ENCODE measurements at regions not wholly inside any gene's neighbourhood (a gene's known extent, or its start where the extent isn't known, plus 50 kb on each side); places are given as distances from the start of the nearest gene placed in this dataset.

DNA sequence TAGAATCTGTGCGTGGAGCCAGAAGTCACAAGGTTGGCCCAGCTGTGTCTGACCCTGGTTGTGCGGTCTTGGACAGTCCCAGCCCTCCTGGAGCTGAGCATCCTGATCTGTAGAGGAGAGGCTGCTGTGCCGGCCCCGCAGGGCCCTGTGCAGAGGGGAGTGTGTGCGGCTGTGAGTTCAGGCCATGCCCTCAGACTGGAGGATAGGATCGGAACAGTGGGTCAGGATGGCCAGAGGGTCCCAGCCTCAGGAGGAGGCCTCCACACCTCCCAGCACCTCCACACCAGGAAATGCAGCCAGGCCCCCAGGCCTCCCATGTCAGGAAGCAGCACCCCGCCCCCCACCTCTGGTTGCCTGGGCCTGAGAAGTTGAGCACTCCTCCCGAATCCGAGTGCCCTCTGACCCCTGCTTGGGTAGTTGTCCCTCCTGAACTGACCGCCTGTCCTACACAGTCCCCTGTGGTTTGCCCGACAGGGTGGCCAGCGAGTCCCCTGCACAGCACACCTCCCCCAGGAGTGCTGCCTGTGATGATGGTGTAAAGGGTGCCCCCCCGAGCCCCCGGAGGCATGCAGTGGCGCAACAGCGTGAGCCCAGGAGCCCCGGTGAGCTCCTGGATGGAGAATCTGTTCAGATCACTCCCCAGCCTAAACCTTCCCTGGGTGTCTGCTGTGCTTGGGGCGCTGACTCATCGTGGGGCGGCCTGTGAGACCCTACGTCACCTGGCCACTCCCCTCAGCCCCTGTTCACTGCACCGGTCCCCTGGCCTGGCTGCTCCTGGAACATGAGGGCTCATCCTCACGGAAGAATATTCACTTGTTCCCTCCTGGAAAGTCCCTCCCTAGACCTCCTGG, 285.2 kb downstream of the SEC14L1 start:
- TF ChIP-seq, protein P1, sequence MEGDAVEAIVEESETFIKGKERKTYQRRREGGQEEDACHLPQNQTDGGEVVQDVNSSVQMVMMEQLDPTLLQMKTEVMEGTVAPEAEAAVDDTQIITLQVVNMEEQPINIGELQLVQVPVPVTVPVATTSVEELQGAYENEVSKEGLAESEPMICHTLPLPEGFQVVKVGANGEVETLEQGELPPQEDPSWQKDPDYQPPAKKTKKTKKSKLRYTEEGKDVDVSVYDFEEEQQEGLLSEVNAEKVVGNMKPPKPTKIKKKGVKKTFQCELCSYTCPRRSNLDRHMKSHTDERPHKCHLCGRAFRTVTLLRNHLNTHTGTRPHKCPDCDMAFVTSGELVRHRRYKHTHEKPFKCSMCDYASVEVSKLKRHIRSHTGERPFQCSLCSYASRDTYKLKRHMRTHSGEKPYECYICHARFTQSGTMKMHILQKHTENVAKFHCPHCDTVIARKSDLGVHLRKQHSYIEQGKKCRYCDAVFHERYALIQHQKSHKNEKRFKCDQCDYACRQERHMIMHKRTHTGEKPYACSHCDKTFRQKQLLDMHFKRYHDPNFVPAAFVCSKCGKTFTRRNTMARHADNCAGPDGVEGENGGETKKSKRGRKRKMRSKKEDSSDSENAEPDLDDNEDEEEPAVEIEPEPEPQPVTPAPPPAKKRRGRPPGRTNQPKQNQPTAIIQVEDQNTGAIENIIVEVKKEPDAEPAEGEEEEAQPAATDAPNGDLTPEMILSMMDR (conservative IDR thresholded peaks at IDR 0.05) = no peak

DNA sequence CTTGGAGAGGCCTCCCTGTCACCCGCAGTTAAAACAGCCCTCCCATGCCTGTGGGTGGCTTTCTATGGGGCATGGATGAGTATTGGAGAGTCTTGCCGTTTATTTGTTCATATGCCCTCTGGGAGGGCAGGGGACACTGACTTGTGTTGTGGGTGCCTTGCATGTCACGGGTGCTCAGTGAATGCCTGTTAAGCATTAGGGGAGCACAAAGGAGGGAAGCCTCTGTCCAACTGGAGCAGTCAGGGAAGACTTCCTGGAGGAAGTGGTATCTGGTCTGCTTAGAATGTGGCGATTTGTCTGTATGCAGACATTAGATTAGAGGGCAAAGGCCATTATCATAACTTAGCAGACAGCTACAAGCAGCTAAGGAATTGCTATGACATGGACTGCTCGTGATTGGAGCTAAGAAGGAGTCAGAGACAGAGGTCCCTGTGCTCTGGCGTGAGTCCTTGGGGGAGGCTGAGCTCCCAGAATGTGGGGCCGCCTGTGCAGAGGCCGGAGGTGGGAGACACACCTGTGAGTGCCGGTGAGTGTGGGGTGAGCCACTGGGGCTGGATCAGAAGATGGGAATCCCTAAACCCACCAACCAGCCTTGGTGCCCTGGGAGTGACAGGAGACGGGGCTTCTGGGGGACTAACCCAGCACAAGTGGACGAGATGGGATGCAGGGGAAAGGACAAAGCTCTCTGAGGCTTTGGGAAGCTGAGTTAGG, 286.1 kb downstream of the SEC14L1 start:
- TF ChIP-seq, protein P1 (conservative IDR thresholded peaks at IDR 0.05) = no peak
- H3K27ac ChIP-seq = peak overlapping the region; percentile 2; the same call in 1 of the 2 replicates

More for the DNA sequence above, 285.2 kb downstream of the SEC14L1 start:
- peak overlapping the region; percentile 2; the same call in 1 of the 2 replicates for H3K27ac ChIP-seq

- 0 out of 2 replicates have a peak overlapping the region, but pooled peaks have one; percentile 12 for H3K27ac ChIP-seq
- TF ChIP-seq, protein P1 (conservative IDR thresholded peaks at IDR 0.05) = no peak
Observed at GRCh38 chr17:77427391-77427991, 286.7 kb downstream of the SEC14L1 start.

GRCh38 chr17:77428020-77428748, 287.4 kb downstream of the SEC14L1 start:
- H3K27ac ChIP-seq = 0 out of 2 replicates have a peak overlapping the region, but pooled peaks have one; percentile 12
- TF ChIP-seq, protein P1 (conservative IDR thresholded peaks at IDR 0.05) = no peak

DNA sequence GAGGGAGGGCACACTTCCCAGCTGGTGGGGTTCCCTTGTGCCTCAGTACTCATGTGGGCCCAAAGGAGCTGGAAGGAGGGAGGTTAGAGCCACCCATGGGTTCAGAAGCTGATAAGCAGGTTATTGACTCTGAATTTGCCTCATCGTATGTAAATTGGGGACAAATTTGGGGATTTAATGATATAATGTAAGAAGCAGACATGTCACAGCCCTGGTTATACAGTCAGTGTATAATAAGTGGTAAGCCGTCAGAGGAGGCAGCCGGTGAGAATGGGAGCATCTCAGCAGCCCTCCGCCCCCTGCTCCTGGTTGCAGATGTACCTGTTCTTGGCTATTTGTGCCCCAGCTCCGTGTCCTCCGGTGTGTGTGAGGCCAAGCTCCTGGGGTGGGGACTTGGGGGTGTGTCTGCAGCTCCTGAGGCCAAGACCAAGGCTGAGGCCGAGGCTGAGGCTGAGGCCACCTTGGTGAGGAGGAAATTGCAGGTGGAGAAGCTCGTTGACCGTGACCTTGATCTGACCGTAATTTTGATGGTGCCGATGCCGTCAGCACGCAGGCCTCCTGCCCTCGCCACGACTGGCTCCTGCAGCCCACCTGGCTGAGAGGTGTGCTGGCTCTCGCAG, 288.1 kb downstream of the SEC14L1 start:
- H3K27ac ChIP-seq = peak overlapping the region; percentile 21; the same call in 1 of the 2 replicates
- TF ChIP-seq, protein P1 (conservative IDR thresholded peaks at IDR 0.05) = no peak

- H3K27ac ChIP-seq = peak overlapping the region; percentile 21
Observed at GRCh38 chr17:77429369-77429968, 288.7 kb downstream of the SEC14L1 start.

More at GRCh38 chr17:77429369-77429968, 288.7 kb downstream of the SEC14L1 start:
- TF ChIP-seq, protein P1 (conservative IDR thresholded peaks at IDR 0.05) = no peak

Measured in VCaP (cell line).